Mucosa of descending colon (tissue), 3 donors: ENCODE measurements at regions not wholly inside any gene's neighbourhood (a gene's known extent, or its start where the extent isn't known, plus 50 kb on each side); places are given as distances from the start of the nearest gene placed in this dataset.

Experiments used
- ATAC-seq: fragments of 200-7000 bp; cut with Tn5 transposase; one replicate; pipeline ENCODE4 v1.9.1; 2020; ENCODE audit warnings: mild to moderate bottlenecking, moderate library complexity
- DNase-seq, 3 donors: peaks; one replicate each; pipeline ENCODE4 v3.0.0-alpha.2; 2020
- H3K36me3 ChIP-seq: fragments of 200-600 bp; one replicate; pipeline ENCODE4 v1.8.0; 2021; ENCODE audit warnings: low read depth, mild to moderate bottlenecking
- H3K4me1 ChIP-seq: fragments of 200-600 bp; one replicate; pipeline ENCODE4 v1.8.0; 2021; ENCODE audit warnings: low read depth, mild to moderate bottlenecking
- H3K4me3 ChIP-seq: fragments of 200-600 bp; one replicate; pipeline ENCODE4 v1.8.0; 2021; ENCODE audit warnings: mild to moderate bottlenecking
- H3K9me3 ChIP-seq: fragments of 200-600 bp; one replicate; pipeline ENCODE4 v1.8.0; 2021; ENCODE audit warnings: mild to moderate bottlenecking
- CTCF ChIP-seq: fragments of 200-600 bp; IDR thresholded peaks from one replicate; pipeline ENCODE4 v1.8.0; 2022; ENCODE audit warnings: antibody characterized with exemption, mild to moderate bottlenecking
- intact Hi-C, 2 donors: fragments of 100-400 bp; cut with DNase I in 1 of 2; cut with micrococcal nuclease in 1 of 2; formaldehyde crosslinking; loops; one replicate each; pipeline versions ENCODE4 v1.11.0 to v1.11.1; 2022; cut with DNase I, micrococcal nuclease
- donor health status: DM: no; HTN: no; CAD: no; lungs with moderate emphysema.
- donor health status: DM: no; HTN: no; CAD: no.
- donor health status: DM: no; HTN: yes; CAD: no.

GRCh38 chr6:77324866-77325265 lies 138.4 kb downstream of the HTR1B start:
- Histone ChIP-seq H3K4me3 (no peak overlapping the region), H3K9me3 (no peaks in the 10 kb centered on the region), H3K36me3 (no peaks in the 10 kb centered on the region), H3K4me1 (no peaks in the 10 kb centered on the region)
- no peak for TF ChIP-seq CTCF
- intact Hi-C loops = no loop called here
- ATAC-seq = no peak
- DNase-seq = no peak

GRCh38 chr6:77322604-77323003 lies 140.7 kb downstream of the HTR1B start:
- no peaks in the 10 kb centered on the region for H3K4me1 ChIP-seq
- intact Hi-C loops = no loop called here
- H3K36me3 ChIP-seq = no peaks in the 10 kb centered on the region
- no peak for TF ChIP-seq CTCF
- DNase-seq = no peak
- ATAC-seq = no peak
- peaks cover under 1% of the 10 kb centered on the region for H3K9me3 ChIP-seq
- no peak overlapping the region for H3K4me3 ChIP-seq

GRCh38 chr6:77318256-77318655 lies 145.0 kb downstream of the HTR1B start:
- no peaks in the 10 kb centered on the region for H3K36me3 ChIP-seq
- no peak overlapping the region for H3K4me3 ChIP-seq
- DNase-seq (no peak), ATAC-seq (no peak)
- no peaks in the 10 kb centered on the region for H3K4me1 ChIP-seq
- intact Hi-C loops = no loop called here
- TF ChIP-seq CTCF = no peak
- H3K9me3 ChIP-seq = peaks cover 3% of the 10 kb centered on the region

- Histone ChIP-seq H3K36me3 (no peaks in the 10 kb centered on the region), H3K4me3 (no peak overlapping the region), H3K9me3 (peaks cover 3% of the 10 kb centered on the region), H3K4me1 (no peaks in the 10 kb centered on the region)
- no peak for TF ChIP-seq CTCF
- intact Hi-C loops = no loop called here
- ATAC-seq (no peak), DNase-seq (no peak)
These were observed 149.7 kb downstream of the HTR1B start for GRCh38 chr6:77313595-77313994.

- peaks cover 5% of the 10 kb centered on the region for H3K9me3 ChIP-seq
- DNase-seq = no peak
- no peaks in the 10 kb centered on the region for H3K36me3 ChIP-seq
- no peak for ATAC-seq
- no peaks in the 10 kb centered on the region for H3K4me1 ChIP-seq
- intact Hi-C loops = no loop called here
- TF ChIP-seq CTCF = no peak
- H3K4me3 ChIP-seq = no peak overlapping the region
These were observed 163.4 kb downstream of the HTR1B start for GRCh38 chr6:77299931-77300330.

- H3K4me1 ChIP-seq = no peaks in the 10 kb centered on the region
- H3K36me3 ChIP-seq = no peaks in the 10 kb centered on the region
- H3K4me3 ChIP-seq = no peak overlapping the region
- no peak for DNase-seq
- intact Hi-C loops = no loop called here
- peaks cover 8% of the 10 kb centered on the region for H3K9me3 ChIP-seq
- no peak for TF ChIP-seq CTCF
- no peak for ATAC-seq
These were observed 165.0 kb downstream of the HTR1B start for GRCh38 chr6:77298283-77298682.
